Upper lobe of left lung (tissue), 4 donors: ENCODE measurements at regions not wholly inside any gene's neighbourhood (a gene's known extent, or its start where the extent isn't known, plus 50 kb on each side); places are given as distances from the start of the nearest gene placed in this dataset.

Source experiments
- POLR2A ChIP-seq, 4 donors: fragments of 450-650 bp; IDR thresholded peaks; one replicate each; pipeline ENCODE4 v1.5.1; 2016 to 2017; ENCODE audit warnings: antibody characterized with exemption in 4 of 4, mild to moderate bottlenecking in 2 of 4
- POLR2AphosphoS5 ChIP-seq, 2 donors: sonication (generic); formaldehyde crosslinking; IDR thresholded peaks; one replicate each; pipeline ENCODE4 v1.5.1; 2017; ENCODE audit warnings: antibody characterized with exemption in 2 of 2
- TF ChIP-seq, protein P1 (sequence below), 6 experiments: fragments of 450-650 bp in 4 of 6; fragments of 200-600 bp in 2 of 6; sonication (generic) in 2 of 6; IDR thresholded peaks; one replicate each; pipeline ENCODE4 v1.5.1; 2016 to 2019; ENCODE audit warnings: antibody characterized with exemption in 6 of 6

DNA sequence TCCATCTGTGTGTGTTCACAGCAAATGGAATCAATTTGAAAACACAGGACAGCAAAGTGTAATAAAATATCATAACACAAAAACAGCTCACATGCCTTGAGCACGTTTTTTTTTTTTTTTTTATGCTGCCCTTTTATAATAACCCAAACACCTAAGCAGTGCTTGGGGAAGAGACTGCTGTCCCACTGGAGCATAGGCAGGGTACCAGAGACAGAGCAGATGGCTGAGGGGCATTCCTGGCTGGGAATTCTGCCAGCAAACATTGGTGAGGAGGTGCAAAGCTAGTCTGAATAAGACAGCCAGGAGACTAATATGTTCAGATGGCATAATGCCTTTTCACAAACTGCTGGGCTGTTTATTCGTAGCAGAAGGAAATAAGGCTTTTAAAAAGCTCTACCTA lies 58.1 kb upstream of the SV2C start:
- TF ChIP-seq, protein P1, sequence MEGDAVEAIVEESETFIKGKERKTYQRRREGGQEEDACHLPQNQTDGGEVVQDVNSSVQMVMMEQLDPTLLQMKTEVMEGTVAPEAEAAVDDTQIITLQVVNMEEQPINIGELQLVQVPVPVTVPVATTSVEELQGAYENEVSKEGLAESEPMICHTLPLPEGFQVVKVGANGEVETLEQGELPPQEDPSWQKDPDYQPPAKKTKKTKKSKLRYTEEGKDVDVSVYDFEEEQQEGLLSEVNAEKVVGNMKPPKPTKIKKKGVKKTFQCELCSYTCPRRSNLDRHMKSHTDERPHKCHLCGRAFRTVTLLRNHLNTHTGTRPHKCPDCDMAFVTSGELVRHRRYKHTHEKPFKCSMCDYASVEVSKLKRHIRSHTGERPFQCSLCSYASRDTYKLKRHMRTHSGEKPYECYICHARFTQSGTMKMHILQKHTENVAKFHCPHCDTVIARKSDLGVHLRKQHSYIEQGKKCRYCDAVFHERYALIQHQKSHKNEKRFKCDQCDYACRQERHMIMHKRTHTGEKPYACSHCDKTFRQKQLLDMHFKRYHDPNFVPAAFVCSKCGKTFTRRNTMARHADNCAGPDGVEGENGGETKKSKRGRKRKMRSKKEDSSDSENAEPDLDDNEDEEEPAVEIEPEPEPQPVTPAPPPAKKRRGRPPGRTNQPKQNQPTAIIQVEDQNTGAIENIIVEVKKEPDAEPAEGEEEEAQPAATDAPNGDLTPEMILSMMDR (IDR thresholded peaks at IDR 0.05), result no peak
- no peak for TF ChIP-seq POLR2A (IDR thresholded peaks at IDR 0.05)
- no peak for TF ChIP-seq POLR2AphosphoS5 (IDR thresholded peaks at IDR 0.05)
